Stimulated activated effector memory CD8-positive, alpha-beta T cell treated with anti-CD3 and anti-CD28 coated beads, Interleukin-12 subunit alpha, Interleukin-12 subunit beta, amount 100 ng/mL, for 72 hours (primary cell): ENCODE measurements at regions not wholly inside any gene's neighbourhood (a gene's known extent, or its start where the extent isn't known, plus 50 kb on each side); places are given as distances from the start of the nearest gene placed in this dataset.

Source experiments
- ATAC-seq: fragments of 150-1000 bp; cut with Tn5 transposase; 2 replicates; pipeline ENCODE4 v1.10.0; 2021
- DNase-seq, 2 donors: peaks; one replicate each; pipeline ENCODE4 v3.0.0; 2021 to 2022; ENCODE audit warnings: low spot score in 2 of 2
- H3K27ac Mint-ChIP-seq: one replicate; pipeline ENCODE4 v1.8.0; 2022; ENCODE audit warnings: mild to moderate bottlenecking, mixed read lengths
- H3K36me3 Mint-ChIP-seq: one replicate; pipeline ENCODE4 v1.8.0; 2022; ENCODE audit warnings: mild to moderate bottlenecking, mixed read lengths
- H3K4me1 Mint-ChIP-seq: one replicate; pipeline ENCODE4 v1.8.0; 2022; ENCODE audit warnings: mixed read lengths
- H3K4me3 Mint-ChIP-seq: one replicate; pipeline ENCODE4 v1.8.0; 2022; ENCODE audit warnings: mild to moderate bottlenecking, mixed read lengths
- H3K9me3 Mint-ChIP-seq: one replicate; pipeline ENCODE4 v1.8.0; 2022; ENCODE audit warnings: mixed read lengths

DNA sequence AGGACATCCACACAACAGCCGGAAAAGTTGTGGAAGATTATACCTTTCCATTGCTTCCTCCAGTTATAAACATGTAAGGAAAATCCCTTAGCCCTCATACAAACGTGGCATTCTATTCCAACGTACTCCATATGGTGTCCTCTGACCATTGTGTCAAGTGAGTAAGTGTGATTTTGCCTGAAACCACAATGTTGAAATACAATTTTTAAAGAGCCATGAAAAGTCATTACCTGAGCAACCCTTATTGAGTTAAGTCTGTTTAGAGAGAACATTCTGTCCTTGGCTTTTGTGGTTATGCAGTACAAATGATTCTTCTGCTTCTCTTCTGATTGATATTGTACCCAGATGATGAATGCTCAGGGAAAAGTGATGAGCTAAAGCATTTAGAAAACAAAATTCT lies 530.1 kb downstream of the HAO1 start:
- no peak overlapping the region for H3K4me3 Mint-ChIP-seq
- H3K27ac Mint-ChIP-seq, result no peak overlapping the region
- peaks cover 15% of the 10 kb centered on the region for H3K9me3 Mint-ChIP-seq
- ATAC-seq (no peak), DNase-seq (no peak)
- H3K36me3 Mint-ChIP-seq, result no peaks in the 10 kb centered on the region
- no peaks in the 10 kb centered on the region for H3K4me1 Mint-ChIP-seq

GRCh38 chr20:7411075-7411474 lies 529.2 kb downstream of the HAO1 start:
- H3K36me3 Mint-ChIP-seq, result no peaks in the 10 kb centered on the region
- H3K27ac Mint-ChIP-seq, result no peak overlapping the region
- DNase-seq, result no peak
- peaks cover 9% of the 10 kb centered on the region for H3K9me3 Mint-ChIP-seq
- H3K4me1 Mint-ChIP-seq, result no peaks in the 10 kb centered on the region
- no peak overlapping the region for H3K4me3 Mint-ChIP-seq
- ATAC-seq, result no peak

- ATAC-seq (no peak), DNase-seq (no peak)
- H3K9me3 Mint-ChIP-seq, result peaks cover 6% of the 10 kb centered on the region
- no peak overlapping the region for H3K4me3 Mint-ChIP-seq
- no peaks in the 10 kb centered on the region for H3K4me1 Mint-ChIP-seq
- no peaks in the 10 kb centered on the region for H3K36me3 Mint-ChIP-seq
- H3K27ac Mint-ChIP-seq, result no peak overlapping the region
These were observed 524.8 kb downstream of the HAO1 start for GRCh38 chr20:7415427-7415826.

- H3K4me1 Mint-ChIP-seq, result no peaks in the 10 kb centered on the region
- H3K4me3 Mint-ChIP-seq, result no peak overlapping the region
- no peaks in the 10 kb centered on the region for H3K36me3 Mint-ChIP-seq
- peaks cover 9% of the 10 kb centered on the region for H3K9me3 Mint-ChIP-seq
- no peak for DNase-seq
- ATAC-seq, result no peak
- no peak overlapping the region for H3K27ac Mint-ChIP-seq
These were observed 523.9 kb downstream of the HAO1 start for GRCh38 chr20:7416382-7416781.

DNA sequence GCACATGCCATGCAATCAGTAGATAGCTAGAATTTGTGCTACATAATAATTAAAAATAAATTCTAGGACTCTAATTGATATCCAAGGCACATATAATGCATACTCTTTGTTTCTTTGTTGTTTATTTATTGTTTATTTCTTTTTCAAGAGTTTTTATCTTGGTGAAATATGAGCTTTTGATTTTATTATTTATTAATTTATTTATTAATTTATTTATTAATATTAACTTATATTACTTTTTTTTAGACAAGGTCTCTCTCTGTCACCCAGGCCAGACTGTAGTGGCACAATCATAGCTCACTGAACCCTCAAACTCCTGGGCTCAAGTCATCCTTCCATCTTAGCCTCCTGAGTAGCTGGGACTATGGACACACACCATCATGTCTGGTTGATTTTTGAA lies 519.9 kb downstream of the HAO1 start:
- Mint-ChIP-seq H3K4me1 (no peaks in the 10 kb centered on the region), H3K27ac (no peak overlapping the region), H3K36me3 (no peaks in the 10 kb centered on the region), H3K4me3 (no peak overlapping the region), H3K9me3 (peaks cover 8% of the 10 kb centered on the region)
- DNase-seq, result no peak
- no peak for ATAC-seq

GRCh38 chr20:7426890-7427496 lies 513.3 kb downstream of the HAO1 start:
- Mint-ChIP-seq H3K4me3 (no peak overlapping the region), H3K36me3 (no peaks in the 10 kb centered on the region), H3K9me3 (peaks cover 10% of the 10 kb centered on the region), H3K27ac (no peak overlapping the region), H3K4me1 (no peaks in the 10 kb centered on the region)
- no peak for ATAC-seq
- DNase-seq, result no peak

GRCh38 chr20:7428946-7429345 lies 511.3 kb downstream of the HAO1 start:
- H3K9me3 Mint-ChIP-seq, result peaks cover 16% of the 10 kb centered on the region
- H3K27ac Mint-ChIP-seq, result no peak overlapping the region
- no peaks in the 10 kb centered on the region for H3K4me1 Mint-ChIP-seq
- no peaks in the 10 kb centered on the region for H3K36me3 Mint-ChIP-seq
- H3K4me3 Mint-ChIP-seq, result no peak overlapping the region
- ATAC-seq, result no peak
- DNase-seq, result no peak

- H3K27ac Mint-ChIP-seq, result no peak overlapping the region
- H3K36me3 Mint-ChIP-seq, result no peaks in the 10 kb centered on the region
- no peaks in the 10 kb centered on the region for H3K4me1 Mint-ChIP-seq
- ATAC-seq, result no peak
- H3K9me3 Mint-ChIP-seq, result peaks cover 19% of the 10 kb centered on the region
- no peak for DNase-seq
- no peak overlapping the region for H3K4me3 Mint-ChIP-seq
These were observed 507.6 kb downstream of the HAO1 start for GRCh38 chr20:7432612-7433011.

- Mint-ChIP-seq H3K4me1 (no peaks in the 10 kb centered on the region), H3K4me3 (no peak overlapping the region), H3K27ac (no peak overlapping the region), H3K36me3 (no peaks in the 10 kb centered on the region), H3K9me3 (peaks cover 13% of the 10 kb centered on the region)
- DNase-seq, result no peak
- no peak for ATAC-seq
These were observed 502.9 kb downstream of the HAO1 start for GRCh38 chr20:7437311-7437710.

DNA sequence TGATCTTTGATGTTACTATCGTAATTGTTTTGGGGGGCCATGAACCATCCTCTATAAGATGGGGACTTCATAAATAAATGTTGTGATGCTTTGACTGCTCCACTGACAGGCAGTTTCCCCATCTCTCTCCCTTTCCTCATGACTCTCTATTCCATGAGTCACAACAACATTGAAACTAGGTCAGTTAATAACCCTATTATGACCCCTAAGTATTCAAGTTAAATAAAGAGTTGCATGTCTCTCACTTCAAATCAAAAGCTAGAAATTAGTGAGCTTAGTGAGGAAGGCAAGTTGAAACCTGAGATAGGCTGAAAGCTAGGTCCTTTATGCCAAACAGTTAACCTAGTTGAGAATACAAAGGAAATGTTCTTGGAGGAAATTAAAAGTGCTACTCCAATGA lies 491.0 kb downstream of the HAO1 start:
- ATAC-seq (no peak), DNase-seq (no peak)
- no peak overlapping the region for H3K4me3 Mint-ChIP-seq
- H3K36me3 Mint-ChIP-seq, result no peaks in the 10 kb centered on the region
- H3K4me1 Mint-ChIP-seq, result no peaks in the 10 kb centered on the region
- no peak overlapping the region for H3K27ac Mint-ChIP-seq
- peaks cover 6% of the 10 kb centered on the region for H3K9me3 Mint-ChIP-seq

DNA sequence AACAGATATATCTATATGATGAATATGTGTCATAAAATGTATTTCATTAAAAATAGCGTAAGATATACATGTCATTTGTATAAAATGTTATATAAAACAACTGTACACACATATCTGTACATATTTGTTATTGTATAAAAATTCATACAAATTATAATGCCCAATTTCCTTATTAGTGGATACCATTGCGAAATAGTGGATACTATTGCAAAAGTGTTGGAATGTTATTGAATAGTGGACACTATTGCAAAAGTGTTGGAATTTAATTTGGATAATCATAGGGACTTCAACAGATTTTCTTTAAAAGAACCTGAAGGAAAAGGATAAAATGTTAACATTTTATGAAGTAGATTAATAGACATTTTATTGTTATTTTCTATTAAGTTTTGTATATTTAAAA lies 487.4 kb downstream of the HAO1 start:
- no peak overlapping the region for H3K4me3 Mint-ChIP-seq
- DNase-seq (no peak), ATAC-seq (no peak)
- peaks cover 3% of the 10 kb centered on the region for H3K9me3 Mint-ChIP-seq
- no peaks in the 10 kb centered on the region for H3K36me3 Mint-ChIP-seq
- H3K4me1 Mint-ChIP-seq, result no peaks in the 10 kb centered on the region
- no peak overlapping the region for H3K27ac Mint-ChIP-seq

GRCh38 chr20:7454047-7454446 lies 486.2 kb downstream of the HAO1 start:
- Mint-ChIP-seq H3K4me1 (no peaks in the 10 kb centered on the region), H3K27ac (no peak overlapping the region), H3K9me3 (peaks cover 3% of the 10 kb centered on the region), H3K4me3 (no peak overlapping the region), H3K36me3 (no peaks in the 10 kb centered on the region)
- DNase-seq, result no peak
- ATAC-seq, result no peak

DNA sequence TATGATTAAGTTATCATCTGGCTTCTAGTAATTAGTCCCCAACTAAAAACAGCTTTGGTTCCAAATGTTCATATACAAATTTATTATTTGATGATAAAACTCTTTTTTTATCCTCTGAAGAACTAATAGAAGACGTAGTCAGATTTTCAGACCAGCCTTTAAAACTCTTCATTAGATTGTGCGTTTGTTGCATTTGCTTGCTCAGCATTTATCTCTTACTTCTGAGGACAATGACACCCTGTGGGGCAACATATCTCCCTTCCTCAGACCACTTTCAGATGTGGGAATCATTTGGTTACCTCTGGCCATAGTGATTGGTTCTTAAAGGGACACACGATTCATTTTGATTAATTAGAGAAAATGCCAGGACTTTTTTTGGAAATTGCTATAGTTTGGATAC lies 481.8 kb downstream of the HAO1 start:
- no peak overlapping the region for H3K27ac Mint-ChIP-seq
- DNase-seq (no peak), ATAC-seq (no peak)
- no peaks in the 10 kb centered on the region for H3K36me3 Mint-ChIP-seq
- H3K4me1 Mint-ChIP-seq, result no peaks in the 10 kb centered on the region
- H3K9me3 Mint-ChIP-seq, result peaks cover 12% of the 10 kb centered on the region
- H3K4me3 Mint-ChIP-seq, result no peak overlapping the region

GRCh38 chr20:7459083-7459482 lies 481.2 kb downstream of the HAO1 start:
- no peaks in the 10 kb centered on the region for H3K36me3 Mint-ChIP-seq

DNA sequence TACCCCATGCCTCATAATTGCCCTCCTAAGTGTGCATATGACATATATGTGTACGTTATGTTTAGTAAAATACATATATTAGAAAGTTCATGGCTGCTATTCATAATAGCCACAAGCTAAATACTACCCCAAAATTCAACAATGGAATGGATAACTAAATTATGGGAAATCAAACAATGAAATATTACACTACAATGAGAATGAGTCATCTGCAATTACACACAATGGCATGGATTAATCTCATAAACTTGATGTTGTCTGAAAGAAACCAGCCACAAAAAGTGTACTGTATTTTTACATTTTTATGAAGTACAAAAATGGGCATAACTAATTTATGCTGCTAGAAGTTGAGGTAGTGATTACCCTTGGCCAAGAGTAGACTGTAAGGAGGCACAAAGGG lies 477.0 kb downstream of the HAO1 start:
- H3K9me3 Mint-ChIP-seq, result peaks cover 15% of the 10 kb centered on the region
- DNase-seq, result no peak
- no peak overlapping the region for H3K4me3 Mint-ChIP-seq
- no peak overlapping the region for H3K27ac Mint-ChIP-seq
- ATAC-seq, result no peak
- H3K36me3 Mint-ChIP-seq, result no peaks in the 10 kb centered on the region
- no peaks in the 10 kb centered on the region for H3K4me1 Mint-ChIP-seq

More at GRCh38 chr20:7459083-7459482, 481.2 kb downstream of the HAO1 start:
- Mint-ChIP-seq H3K4me1 (no peaks in the 10 kb centered on the region), H3K4me3 (no peak overlapping the region), H3K27ac (no peak overlapping the region), H3K9me3 (peaks cover 12% of the 10 kb centered on the region)
- DNase-seq, result no peak
- no peak for ATAC-seq

DNA sequence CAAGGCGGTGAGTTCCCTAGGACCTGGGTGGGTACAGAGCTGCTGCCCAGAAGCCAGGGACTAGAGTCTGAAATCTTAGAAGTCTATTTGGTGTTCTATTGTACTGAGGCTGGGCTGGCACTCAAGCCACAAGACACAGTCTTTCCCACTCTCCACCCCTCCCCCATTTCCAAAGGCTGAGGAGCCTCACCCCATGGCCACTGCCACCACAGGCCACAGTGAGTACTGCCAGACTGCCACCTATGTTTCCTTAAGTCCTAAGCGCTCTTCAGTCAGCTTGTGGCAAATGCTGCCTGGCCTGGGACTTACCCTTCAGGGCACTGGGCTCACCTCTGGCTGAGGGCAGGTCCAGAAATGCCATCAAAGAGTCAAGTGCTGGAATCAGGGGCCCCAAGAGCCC lies 469.3 kb downstream of the HAO1 start:
- Mint-ChIP-seq H3K9me3 (peaks cover 7% of the 10 kb centered on the region), H3K4me3 (no peak overlapping the region), H3K4me1 (no peaks in the 10 kb centered on the region), H3K27ac (no peak overlapping the region), H3K36me3 (no peaks in the 10 kb centered on the region)
- DNase-seq, result no peak
- ATAC-seq, result no peak

DNA sequence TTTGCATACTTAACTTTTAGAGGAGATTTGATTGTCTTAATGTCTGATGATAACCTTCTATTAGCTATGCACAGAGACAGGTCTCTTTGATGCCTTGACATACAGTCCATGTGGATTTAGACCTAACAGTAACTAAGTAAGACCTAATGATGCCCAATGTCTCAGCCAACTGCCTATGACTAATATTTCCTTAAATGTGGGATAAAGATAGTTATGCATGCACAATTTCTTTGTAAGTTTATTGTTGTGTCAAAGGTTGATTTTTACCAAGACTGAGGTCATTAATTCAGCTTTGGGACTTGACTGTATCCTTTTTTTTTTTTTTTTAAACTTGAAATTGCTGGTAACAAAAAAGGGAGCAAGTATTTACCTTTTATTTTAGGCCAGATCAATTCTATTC lies 450.0 kb downstream of the HAO1 start:
- Mint-ChIP-seq H3K36me3 (no peaks in the 10 kb centered on the region), H3K4me1 (no peaks in the 10 kb centered on the region), H3K27ac (no peak overlapping the region), H3K4me3 (no peak overlapping the region), H3K9me3 (peaks cover 24% of the 10 kb centered on the region)
- ATAC-seq (no peak), DNase-seq (no peak)
